HCT116 (cell line): ENCODE measurements at regions not wholly inside any gene's neighbourhood (a gene's known extent, or its start where the extent isn't known, plus 50 kb on each side); places are given as distances from the start of the nearest gene placed in this dataset.

Experiments used
- ATF3 ChIP-seq: IDR thresholded peaks from 2 replicates; pipeline ENCODE4 v1.6.1; 2012
- EZH2 ChIP-seq: fragments of 200-600 bp; sonication (generic); IDR thresholded peaks from 2 replicates; pipeline ENCODE4 v1.6.1; 2017; ENCODE audit warnings: antibody characterized with exemption, mixed run types
- MAX ChIP-seq: IDR thresholded peaks from 2 replicates; pipeline ENCODE4 v1.6.1; 2012
- RAD21 ChIP-seq: IDR thresholded peaks from 2 replicates; pipeline ENCODE4 v1.6.1; 2012; ENCODE audit warnings: low read depth, mild to moderate bottlenecking
- ZNF274 ChIP-seq: fragments of 200-500 bp; sonication (Bioruptor generic); IDR thresholded peaks from 2 replicates; pipeline ENCODE4 v1.6.1; 2014; ENCODE audit warnings: mild to moderate bottlenecking, low read depth, low read length, inconsistent platforms
- TF ChIP-seq, protein P1 (sequence below), 3 experiments: fragments of 200-600 bp in 1 of 3; sonication (generic) in 1 of 3; IDR thresholded peaks in 2 of 3; conservative IDR thresholded peaks in 1 of 3; 2 replicates each; pipeline ENCODE4 v1.5.1; 2012 to 2017; ENCODE audit warnings: low read depth in 2 of 3, low read length in 2 of 3, antibody characterized with exemption in 1 of 3, borderline replicate concordance in 1 of 3, control low read depth in 1 of 3, mild to moderate bottlenecking in 1 of 3, mixed read lengths in 1 of 3, mixed run types in 1 of 3, moderate library complexity in 1 of 3; ENCODE audit not compliant: insufficient read depth in 1 of 3

- TF ChIP-seq, protein P1, sequence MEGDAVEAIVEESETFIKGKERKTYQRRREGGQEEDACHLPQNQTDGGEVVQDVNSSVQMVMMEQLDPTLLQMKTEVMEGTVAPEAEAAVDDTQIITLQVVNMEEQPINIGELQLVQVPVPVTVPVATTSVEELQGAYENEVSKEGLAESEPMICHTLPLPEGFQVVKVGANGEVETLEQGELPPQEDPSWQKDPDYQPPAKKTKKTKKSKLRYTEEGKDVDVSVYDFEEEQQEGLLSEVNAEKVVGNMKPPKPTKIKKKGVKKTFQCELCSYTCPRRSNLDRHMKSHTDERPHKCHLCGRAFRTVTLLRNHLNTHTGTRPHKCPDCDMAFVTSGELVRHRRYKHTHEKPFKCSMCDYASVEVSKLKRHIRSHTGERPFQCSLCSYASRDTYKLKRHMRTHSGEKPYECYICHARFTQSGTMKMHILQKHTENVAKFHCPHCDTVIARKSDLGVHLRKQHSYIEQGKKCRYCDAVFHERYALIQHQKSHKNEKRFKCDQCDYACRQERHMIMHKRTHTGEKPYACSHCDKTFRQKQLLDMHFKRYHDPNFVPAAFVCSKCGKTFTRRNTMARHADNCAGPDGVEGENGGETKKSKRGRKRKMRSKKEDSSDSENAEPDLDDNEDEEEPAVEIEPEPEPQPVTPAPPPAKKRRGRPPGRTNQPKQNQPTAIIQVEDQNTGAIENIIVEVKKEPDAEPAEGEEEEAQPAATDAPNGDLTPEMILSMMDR (IDR thresholded peaks at IDR 0.05 in 2 of 3, conservative IDR thresholded peaks at IDR 0.05 in 1 of 3; ENCODE audit: borderline replicate concordance in 1 of 3, insufficient read depth in 1 of 3, low read depth in 2 of 3, low read length in 2 of 3) = no peak
- TF ChIP-seq EZH2 (no peak), RAD21 (no peak), MAX (no peak), ZNF274 (no peak), ATF3 (no peak)
Observed at GRCh38 chrX:36849407-36849806, 158.8 kb upstream of the FAM47C start.
